T-cell (primary cell): ENCODE measurements at regions not wholly inside any gene's neighbourhood (a gene's known extent, or its start where the extent isn't known, plus 50 kb on each side); places are given as distances from the start of the nearest gene placed in this dataset.

ENCODE experiments used
- ATAC-seq, 4 experiments: fragments of 200-7000 bp in 3 of 4; fragments of 150-1000 bp in 1 of 4; cut with Tn5 transposase; replicated peaks in 1 of 4; 1 replicate in 3 of 4; 2 replicates in 1 of 4; pipeline ENCODE4 v1.10.0; 2021; ENCODE audit warnings: moderate library complexity in 3 of 4, mild to moderate bottlenecking in 2 of 4, moderate number of reproducible peaks in 1 of 4
- CTCF ChIA-PET, 2 donors: fragments of 300-600 bp; sonication (Branson Sonifier 250); formaldehyde crosslinking; loops; one replicate each; lab custom pipeline; 2022; ENCODE audit warnings: antibody characterized with exemption in 2 of 2; lab: Charles Lee
- POLR2A ChIA-PET, 2 donors: fragments of 300-600 bp; sonication (Branson Sonifier 250); formaldehyde crosslinking; loops; one replicate each; lab custom pipeline; 2022; ENCODE audit warnings: antibody characterized with exemption in 2 of 2; lab: Charles Lee
- DNase-seq, 35 experiments: peaks; one replicate each; pipeline versions ENCODE4 v3.0.0 to v3.0.0-alpha.2; 2013 to 2023
- H3K27ac ChIP-seq: one replicate; pipeline ENCODE4 v1.5.1; 2013; ENCODE audit warnings: low read length
- H3K27me3 ChIP-seq, 2 experiments: replicated peaks in 1 of 2; 1 replicate in 1 of 2; 2 replicates in 1 of 2; pipeline versions ENCODE4 v1.6.1 to v1.7.0; 2013; ENCODE audit warnings: low read length in 1 of 2, mixed read lengths in 1 of 2; ENCODE audit not compliant: control insufficient read depth in 2 of 2, insufficient read depth in 2 of 2; ENCODE audit errors: extremely low read depth in 1 of 2
- H3K36me3 ChIP-seq, 2 donors: 1 replicate in 1 of 2; 2 replicates in 1 of 2; pipeline versions ENCODE4 v1.6.1 to v1.7.0; 2013; ENCODE audit warnings: low read length in 1 of 2; ENCODE audit not compliant: control insufficient read depth in 2 of 2, insufficient read depth in 1 of 2; ENCODE audit errors: extremely low read depth in 1 of 2
- H3K4me1 ChIP-seq, 2 experiments: 1 replicate in 1 of 2; 2 replicates in 1 of 2; pipeline versions ENCODE4 v1.6.1 to v1.7.0; 2013; ENCODE audit warnings: low read length in 2 of 2, mixed read lengths in 1 of 2; ENCODE audit not compliant: insufficient read depth in 2 of 2, control insufficient read depth in 1 of 2; ENCODE audit errors: extremely low read depth in 1 of 2
- H3K4me3 ChIP-seq, 2 donors: 1 replicate in 1 of 2; 2 replicates in 1 of 2; pipeline versions ENCODE4 v1.5.1 to v1.7.0; 2013; ENCODE audit warnings: mild to moderate bottlenecking in 2 of 2, low read length in 1 of 2, moderate library complexity in 1 of 2; ENCODE audit not compliant: control insufficient read depth in 1 of 2; ENCODE audit errors: extremely low read depth in 1 of 2
- H3K9me3 ChIP-seq: 2 replicates; pipeline ENCODE4 v1.7.0; 2013
- H3K27ac Mint-ChIP-seq, 2 donors: one replicate each; pipeline ENCODE4 v1.8.0; 2020 to 2021; ENCODE audit warnings: mild to moderate bottlenecking in 2 of 2, mixed read lengths in 2 of 2
- H3K27me3 Mint-ChIP-seq, 2 donors: one replicate each; pipeline ENCODE4 v1.8.0; 2021 to 2022; ENCODE audit warnings: mixed read lengths in 2 of 2
- H3K36me3 Mint-ChIP-seq: one replicate; pipeline ENCODE4 v1.8.0; 2021; ENCODE audit warnings: mixed read lengths
- H3K4me1 Mint-ChIP-seq, 3 donors: one replicate each; pipeline ENCODE4 v1.8.0; 2020 to 2022; ENCODE audit warnings: mixed read lengths in 3 of 3, mild to moderate bottlenecking in 1 of 3
- H3K4me3 Mint-ChIP-seq, 3 donors: one replicate each; pipeline ENCODE4 v1.8.0; 2020 to 2022; ENCODE audit warnings: mild to moderate bottlenecking in 3 of 3, mixed read lengths in 3 of 3, moderate library complexity in 3 of 3
- H3K9me3 Mint-ChIP-seq, 3 donors: one replicate each; pipeline ENCODE4 v1.8.0; 2020 to 2022; ENCODE audit warnings: mixed read lengths in 3 of 3
- WGBS: methylation state at CpG from one replicate; pipeline ENCODE4 v1.1.5; 2013; ENCODE audit warnings: missing lambda C conversion rate; ENCODE audit not compliant: insufficient coverage; 5-methylcytosine and 5-hydroxymethylcytosine counted together

DNA sequence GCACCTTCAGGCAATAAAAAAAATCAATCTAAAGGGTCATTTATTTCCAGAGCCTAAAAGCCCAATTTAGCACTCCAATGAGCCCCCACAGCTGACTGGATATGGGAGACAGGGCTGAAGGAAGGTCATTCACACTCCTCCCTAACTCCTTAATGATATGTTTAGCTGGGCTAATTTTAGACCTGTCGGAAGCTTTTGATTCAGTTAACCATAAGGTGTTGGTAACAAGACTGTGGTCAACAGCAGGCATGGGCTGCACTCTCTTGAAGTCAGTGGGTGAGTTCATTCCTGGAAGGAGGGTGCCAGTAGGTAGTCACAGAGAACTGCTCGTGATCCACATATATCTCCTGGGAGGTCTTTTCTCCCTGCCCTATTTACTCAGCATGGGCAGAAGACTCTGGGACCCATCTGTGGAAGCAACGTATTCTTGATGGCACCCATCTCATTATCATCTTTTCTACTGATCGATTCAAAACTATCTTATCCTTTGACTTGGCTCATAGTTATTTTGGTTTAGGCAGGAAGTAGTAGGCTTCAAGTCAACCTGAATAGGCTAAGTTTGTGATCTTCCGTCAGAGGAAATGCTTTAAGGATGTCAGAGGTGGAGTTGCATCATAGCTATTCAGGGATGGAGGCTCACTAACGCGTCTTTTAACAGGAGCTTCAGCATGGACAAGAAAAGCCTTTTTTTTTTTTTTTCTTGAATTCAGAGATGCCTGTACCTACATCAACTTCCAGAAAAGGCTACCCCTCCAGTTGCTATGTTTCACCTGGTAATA lies 367.7 kb upstream of the SLC30A5 start:
- WGBS, result 15% methylated on average over 3 of the region's 7 CpGs
- DNase-seq, result peak in 1 of 35 experiments; percentile 11
- H3K27ac Mint-ChIP-seq, result no peak overlapping the region

GRCh38 chr5:68727931-68728330 lies 365.9 kb upstream of the SLC30A5 start:
- no peak overlapping the region for H3K27ac ChIP-seq
- peaks cover 3 to 9% of the 10 kb centered on the region in 2 experiments for H3K4me1 ChIP-seq
- Mint-ChIP-seq H3K27ac (no peak overlapping the region), H3K27me3 (no peaks in the 10 kb centered on the region), H3K4me1 (peaks cover 4 to 9% (median 4%) of the 10 kb centered on the region in 3 donors), H3K36me3 (no peaks in the 10 kb centered on the region), H3K4me3 (no peak overlapping the region), H3K9me3 (peaks cover 2 to 6% (median 5%) of the 10 kb centered on the region in 3 donors)
- H3K4me3 ChIP-seq, result no peak overlapping the region
- no peaks in the 10 kb centered on the region for H3K27me3 ChIP-seq
- ChIA-PET CTCF (interaction anchor here in 1 of 2 donors (0.6 kb wide), 1 partner anchor 274 kb away, joined by 3 read pairs; no protein-coding TSS in a partner anchor), POLR2A (no interaction called here)
- DNase-seq (no peak), ATAC-seq (no peak)
- no peaks in the 10 kb centered on the region for H3K9me3 ChIP-seq
- 100% methylated on average over 1 of the region's 2 CpGs for WGBS
- no peaks in the 10 kb centered on the region for H3K36me3 ChIP-seq

More for the DNA sequence above, 367.7 kb upstream of the SLC30A5 start:
- Histone ChIP-seq H3K27me3 (no peaks in the 10 kb centered on the region), H3K27ac (no peak overlapping the region), H3K4me1 (peaks cover 3 to 5% of the 10 kb centered on the region in 2 experiments), H3K9me3 (no peaks in the 10 kb centered on the region), H3K36me3 (no peaks in the 10 kb centered on the region), H3K4me3 (no peak overlapping the region)
- peaks cover 2 to 6% (median 5%) of the 10 kb centered on the region in 3 donors for H3K9me3 Mint-ChIP-seq
- peak in 1 of 4 experiments; percentile 46 for ATAC-seq
- ChIA-PET POLR2A (interaction anchor here in 1 of 2 donors (0.6 kb wide), 1 partner anchor 231 kb away, joined by 6 read pairs; no protein-coding TSS in a partner anchor), CTCF (interaction anchor here in 1 of 2 donors (0.7 kb wide), 1 partner anchor 9 kb away, joined by 3 read pairs; no protein-coding TSS in a partner anchor)
- peaks cover 3 to 4% (median 4%) of the 10 kb centered on the region in 3 donors for H3K4me1 Mint-ChIP-seq
- no peak overlapping the region for H3K4me3 Mint-ChIP-seq
- no peaks in the 10 kb centered on the region for H3K27me3 Mint-ChIP-seq
- no peaks in the 10 kb centered on the region for H3K36me3 Mint-ChIP-seq

- no peak for DNase-seq
- H3K4me3 ChIP-seq, result no peak overlapping the region
- 100% methylated on average over 2 of the region's 4 CpGs for WGBS
- ChIA-PET POLR2A (no interaction called here), CTCF (interaction anchor here in 1 of 2 donors (0.6 kb wide), 1 partner anchor 382 kb away, joined by 3 read pairs; no protein-coding TSS in a partner anchor)
- peaks cover 3 to 9% of the 10 kb centered on the region in 2 experiments for H3K4me1 ChIP-seq
- Mint-ChIP-seq H3K27ac (no peak overlapping the region), H3K27me3 (no peaks in the 10 kb centered on the region), H3K9me3 (no peaks in the 10 kb centered on the region), H3K4me1 (peaks cover 4 to 9% (median 4%) of the 10 kb centered on the region in 3 donors), H3K36me3 (no peaks in the 10 kb centered on the region), H3K4me3 (no peak overlapping the region)
- H3K27me3 ChIP-seq, result no peaks in the 10 kb centered on the region
- ATAC-seq, result no peak
- H3K27ac ChIP-seq, result no peak overlapping the region
- H3K36me3 ChIP-seq, result no peaks in the 10 kb centered on the region
- H3K9me3 ChIP-seq, result no peaks in the 10 kb centered on the region
These were observed 364.1 kb upstream of the SLC30A5 start for GRCh38 chr5:68729678-68730077.

- no peaks in the 10 kb centered on the region for H3K36me3 Mint-ChIP-seq
- H3K36me3 ChIP-seq, result no peaks in the 10 kb centered on the region
- 77% methylated on average over 6 of the region's 7 CpGs for whole genome bisulfite sequencing
- no peak for ATAC-seq
- no peak overlapping the region for H3K27ac Mint-ChIP-seq
- ChIA-PET CTCF (no interaction called here), POLR2A (no interaction called here)
- no peak overlapping the region for H3K4me3 Mint-ChIP-seq
- H3K27ac ChIP-seq, result no peak overlapping the region
- peaks cover 3 to 9% of the 10 kb centered on the region in 2 experiments for H3K4me1 ChIP-seq
- no peak overlapping the region for H3K4me3 ChIP-seq
- H3K9me3 ChIP-seq, result no peaks in the 10 kb centered on the region
- H3K4me1 Mint-ChIP-seq, result peaks cover 4 to 9% (median 4%) of the 10 kb centered on the region in 3 donors
- H3K9me3 Mint-ChIP-seq, result no peaks in the 10 kb centered on the region
- H3K27me3 ChIP-seq, result no peaks in the 10 kb centered on the region
- H3K27me3 Mint-ChIP-seq, result no peaks in the 10 kb centered on the region
- peak in 1 of 35 experiments; percentile 25 for DNase-seq
These were observed 363.4 kb upstream of the SLC30A5 start for GRCh38 chr5:68730220-68730978.

GRCh38 chr5:68730979-68731654 lies 362.7 kb upstream of the SLC30A5 start:
- H3K27ac ChIP-seq, result no peak overlapping the region
- H3K4me1 Mint-ChIP-seq, result peaks cover 2 to 10% (median 7%) of the 10 kb centered on the region in 3 donors
- H3K9me3 ChIP-seq, result no peaks in the 10 kb centered on the region
- H3K9me3 Mint-ChIP-seq, result no peaks in the 10 kb centered on the region
- DNase-seq (no peak), ATAC-seq (no peak)
- H3K27me3 ChIP-seq, result no peaks in the 10 kb centered on the region
- H3K27me3 Mint-ChIP-seq, result no peaks in the 10 kb centered on the region
- peaks cover 2 to 9% of the 10 kb centered on the region in 2 experiments for H3K4me1 ChIP-seq
- no peaks in the 10 kb centered on the region for H3K36me3 ChIP-seq
- no peak overlapping the region for H3K4me3 ChIP-seq
- ChIA-PET POLR2A (no interaction called here), CTCF (no interaction called here)
- no CpG with 5 or more reads among the region's 3 CpGs for WGBS
- H3K27ac Mint-ChIP-seq, result no peak overlapping the region
- no peak overlapping the region for H3K4me3 Mint-ChIP-seq
- no peaks in the 10 kb centered on the region for H3K36me3 Mint-ChIP-seq

DNA sequence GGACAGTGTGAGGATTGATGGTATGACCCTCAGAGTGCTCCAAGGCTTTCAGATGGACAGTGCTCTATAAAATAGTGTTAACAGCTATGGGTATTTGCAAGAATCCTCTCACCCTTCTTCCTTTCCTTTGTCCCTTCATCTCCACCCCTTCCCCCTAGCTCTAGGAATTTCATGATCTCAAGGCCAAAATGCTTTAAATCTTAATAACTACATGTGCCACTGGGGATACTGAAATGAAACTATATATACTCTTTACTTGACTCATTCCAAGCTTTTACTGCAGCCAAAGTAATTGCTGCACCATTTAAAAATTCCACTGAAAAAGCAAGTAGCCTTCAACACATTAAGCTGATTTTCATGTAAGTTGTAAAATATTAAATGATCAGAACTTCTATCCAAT lies 361.6 kb upstream of the SLC30A5 start:
- ChIA-PET POLR2A (interaction anchor here in 1 of 2 donors (0.7 kb wide), 1 partner anchor 1541 kb away, joined by 3 read pairs; no protein-coding TSS in a partner anchor), CTCF (interaction anchor here in 1 of 2 donors (0.5 kb wide), 1 partner anchor 18 kb away, joined by 5 read pairs; no protein-coding TSS in a partner anchor)

More for the DNA sequence above, 361.6 kb upstream of the SLC30A5 start:
- Histone ChIP-seq H3K27me3 (no peaks in the 10 kb centered on the region), H3K36me3 (no peaks in the 10 kb centered on the region), H3K4me3 (no peak overlapping the region), H3K4me1 (peaks cover 0 to 9% of the 10 kb centered on the region in 2 experiments), H3K27ac (no peak overlapping the region), H3K9me3 (no peaks in the 10 kb centered on the region)
- no peaks in the 10 kb centered on the region for H3K27me3 Mint-ChIP-seq
- DNase-seq (no peak), ATAC-seq (no peak)
- no peak overlapping the region for H3K27ac Mint-ChIP-seq
- peaks cover 0 to 7% (median 4%) of the 10 kb centered on the region in 3 donors for H3K4me1 Mint-ChIP-seq
- no peak overlapping the region for H3K4me3 Mint-ChIP-seq
- H3K9me3 Mint-ChIP-seq, result no peaks in the 10 kb centered on the region
- H3K36me3 Mint-ChIP-seq, result no peaks in the 10 kb centered on the region
